ENCODE measurements at regions not wholly inside any gene's neighbourhood (a gene's known extent, or its start where the extent isn't known, plus 50 kb on each side); places are given as distances from the start of the nearest gene placed in this dataset.

- no peak for DNase-seq (ENCODE audit: extremely low read depth in 1 of 2, low read depth in 1 of 2)
Observed at GRCh38 chr2:111659361-111660333, 224.3 kb downstream of the ANAPC1 start.

- no peak for DNase-seq (ENCODE audit: extremely low read depth in 1 of 2, low read depth in 1 of 2)
Observed at GRCh38 chr2:111660811-111661210, 223.2 kb downstream of the ANAPC1 start.

DNA sequence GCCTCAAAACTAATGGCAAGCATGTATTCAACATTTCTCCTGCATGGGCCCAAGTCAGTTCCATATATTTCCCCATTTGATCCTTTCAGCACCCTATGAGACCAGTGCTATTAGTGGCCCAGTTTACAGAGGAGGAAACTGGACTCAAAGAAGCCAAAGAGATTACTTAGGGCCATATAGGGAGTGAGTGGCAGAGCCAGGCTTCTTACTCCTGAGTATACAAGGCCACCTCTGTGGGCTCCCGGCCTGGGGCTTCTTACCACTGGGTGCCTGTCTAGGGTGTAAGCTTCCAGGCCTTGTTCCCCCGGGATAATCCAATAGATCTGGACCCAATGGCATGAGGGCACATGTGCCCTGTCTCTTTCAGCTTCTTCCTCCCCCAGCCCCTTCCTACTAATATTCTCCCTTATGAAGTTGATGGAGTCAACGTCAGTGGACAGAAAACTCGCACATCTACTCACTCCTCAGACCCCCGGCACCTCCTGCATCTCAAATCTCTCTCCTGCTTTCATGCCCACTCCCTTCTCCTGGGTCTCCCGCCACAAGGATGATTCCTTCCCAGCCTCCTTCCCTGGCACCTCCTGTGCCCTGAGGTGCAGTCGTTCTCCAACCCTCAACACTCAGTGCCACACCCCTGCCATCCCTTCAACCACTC lies 222.6 kb downstream of the ANAPC1 start:
- DNase-seq (ENCODE audit: extremely low read depth in 1 of 2, low read depth in 1 of 2), result no peak

DNA sequence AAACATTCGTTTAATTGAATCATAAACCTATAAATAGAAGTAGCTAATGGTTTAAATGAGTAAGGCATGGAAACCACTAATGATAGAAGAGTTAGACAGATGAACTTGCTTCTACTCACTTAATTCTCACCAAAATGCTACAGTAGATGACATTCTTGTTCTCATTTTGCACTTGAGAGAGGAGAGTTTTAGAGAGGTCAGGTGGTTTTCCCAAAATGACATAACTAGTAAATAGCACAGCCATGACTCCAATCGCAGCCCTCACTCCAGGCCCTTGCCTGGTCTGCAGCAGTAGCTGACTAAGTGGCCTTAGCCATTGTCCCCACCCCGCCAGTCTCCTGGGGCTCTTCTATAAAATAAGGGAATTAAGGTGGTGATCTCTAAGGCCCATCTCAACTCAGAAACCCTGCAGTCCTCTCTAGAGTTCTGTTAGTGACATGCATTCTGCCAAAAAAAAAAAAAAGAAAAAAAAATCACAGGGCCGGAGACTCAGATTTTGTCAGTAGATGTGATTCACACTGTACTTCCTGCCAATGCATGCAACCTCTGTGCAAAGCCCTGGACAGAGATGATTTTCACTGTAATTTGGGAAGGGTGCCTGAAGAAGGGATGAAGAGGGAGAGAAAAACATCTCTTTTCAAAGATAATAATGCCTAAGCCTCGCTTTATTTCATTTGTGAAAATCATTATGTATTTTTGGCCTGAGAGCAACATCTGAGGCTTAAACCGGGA lies 221.8 kb downstream of the ANAPC1 start:
- DNase-seq (ENCODE audit: extremely low read depth in 1 of 2, low read depth in 1 of 2), result no peak

GRCh38 chr2:111662771-111663470 lies 221.1 kb downstream of the ANAPC1 start:
- DNase-seq (ENCODE audit: extremely low read depth in 1 of 2, low read depth in 1 of 2), result peak; percentile 20 to 54

DNA sequence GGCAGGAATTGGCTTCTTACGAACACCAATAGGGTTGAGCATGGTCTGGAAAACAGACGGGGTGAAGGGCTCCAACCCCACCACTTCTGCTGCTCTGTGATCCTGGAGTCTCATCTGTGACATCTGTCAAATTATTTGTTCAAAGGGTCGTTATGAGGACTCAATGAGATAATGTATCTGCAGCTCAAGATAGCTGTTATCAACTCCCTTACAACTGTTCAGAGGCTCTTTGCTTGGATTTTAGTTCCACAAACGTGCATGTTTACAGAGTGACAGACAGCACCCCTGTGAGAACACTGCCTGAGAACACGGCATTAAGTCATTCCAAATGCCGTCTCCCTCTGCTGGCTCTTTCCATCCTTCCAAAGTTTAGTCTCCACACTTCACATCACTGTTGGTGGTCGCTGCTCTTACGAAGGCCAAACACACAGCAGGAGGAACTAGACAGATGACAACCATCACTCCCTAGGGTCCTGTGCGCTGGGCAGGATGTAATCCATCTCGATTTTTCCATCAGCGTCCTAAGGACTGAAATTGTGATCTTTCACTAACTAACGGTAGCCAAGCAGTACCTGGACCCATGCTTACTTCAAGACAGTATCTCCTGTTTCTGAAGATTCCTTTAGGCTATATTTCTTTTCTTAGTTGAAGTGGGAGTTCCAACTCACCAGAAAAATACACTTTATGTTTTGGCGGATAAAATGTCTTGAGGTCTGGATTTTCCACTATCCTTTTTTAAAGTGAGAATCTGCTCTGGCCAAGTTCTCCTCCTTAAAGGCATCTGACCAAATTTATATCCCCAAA lies 220.3 kb downstream of the ANAPC1 start:
- no peak for DNase-seq (ENCODE audit: extremely low read depth in 1 of 2, low read depth in 1 of 2)

DNA sequence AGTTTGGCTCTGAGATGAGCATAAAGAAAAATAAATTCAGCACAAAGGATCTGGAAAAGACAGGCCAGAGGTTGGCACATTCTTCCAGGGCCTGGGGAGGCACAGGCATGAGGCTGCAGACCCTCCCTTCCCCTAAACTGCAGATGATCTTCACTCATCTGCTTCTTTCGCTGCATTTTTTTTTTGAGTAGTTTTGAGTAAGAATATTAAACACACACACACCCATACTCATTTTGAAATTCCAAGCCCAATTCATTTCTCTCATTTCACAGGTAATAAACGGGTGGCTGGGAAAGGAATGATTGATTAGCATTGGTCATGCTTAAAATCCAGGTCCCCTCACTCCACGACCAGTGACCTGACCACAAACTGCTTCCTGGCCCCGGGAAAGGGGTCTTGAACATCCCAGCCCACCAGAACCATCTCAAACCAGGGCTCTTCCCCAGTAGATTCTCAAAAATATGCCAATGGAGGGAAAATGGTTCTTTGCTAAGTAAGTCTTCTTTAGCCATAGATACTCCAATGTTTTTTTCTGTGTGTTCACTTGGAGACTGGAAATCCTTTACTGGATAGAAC lies 219.6 kb downstream of the ANAPC1 start:
- DNase-seq (ENCODE audit: extremely low read depth in 1 of 2, low read depth in 1 of 2), result no peak

DNA sequence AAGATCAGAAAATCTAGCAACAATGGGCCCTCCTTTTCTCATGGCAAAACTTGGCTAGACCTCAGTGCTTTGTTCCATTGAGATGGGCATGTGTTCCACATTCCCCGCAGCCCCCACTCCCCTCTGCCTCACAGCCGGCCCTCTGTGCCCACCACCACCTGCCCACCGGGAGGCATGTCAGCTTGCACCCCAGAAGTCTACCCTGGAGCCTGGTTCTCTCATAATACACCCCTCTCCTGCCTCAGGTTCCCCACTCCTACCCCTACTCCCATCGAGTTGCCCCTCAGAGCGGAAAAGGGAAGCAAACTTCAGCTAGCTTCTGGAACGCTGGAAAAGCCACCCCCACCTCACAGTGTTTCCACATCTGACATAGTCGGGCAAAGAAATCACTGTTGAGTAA lies 219.0 kb downstream of the ANAPC1 start:
- DNase-seq (ENCODE audit: extremely low read depth in 1 of 2, low read depth in 1 of 2), result no peak

- DNase-seq (ENCODE audit: extremely low read depth in 1 of 2, low read depth in 1 of 2), result no peak
Observed at GRCh38 chr2:111665551-111666116, 218.4 kb downstream of the ANAPC1 start.

DNA sequence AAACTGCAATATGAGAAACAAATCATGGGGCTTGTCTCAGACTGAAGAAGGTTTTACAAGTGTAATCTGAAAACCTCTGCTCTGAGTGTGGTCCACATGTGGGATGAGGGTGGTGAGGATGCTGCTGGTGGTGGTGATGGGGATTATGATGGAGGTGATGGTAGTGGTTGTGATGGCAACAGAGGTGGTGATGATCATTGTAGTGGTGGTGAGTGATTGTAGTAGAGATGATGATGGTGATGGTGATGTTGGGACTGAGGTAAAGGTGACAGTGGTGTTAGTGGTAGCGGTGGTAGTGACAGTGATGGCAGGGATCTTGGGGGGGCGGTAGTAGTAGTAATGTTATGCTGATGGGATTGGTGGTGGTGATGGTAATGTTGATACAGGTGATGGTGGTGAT lies 217.8 kb downstream of the ANAPC1 start:
- DNase-seq (ENCODE audit: extremely low read depth in 1 of 2, low read depth in 1 of 2), result no peak

GRCh38 chr2:111667001-111667400 lies 217.0 kb downstream of the ANAPC1 start:
- DNase-seq (ENCODE audit: extremely low read depth in 1 of 2, low read depth in 1 of 2), result no peak

- no peak for DNase-seq (ENCODE audit: extremely low read depth in 1 of 2, low read depth in 1 of 2)
Observed at GRCh38 chr2:111667542-111668273, 216.3 kb downstream of the ANAPC1 start.

DNA sequence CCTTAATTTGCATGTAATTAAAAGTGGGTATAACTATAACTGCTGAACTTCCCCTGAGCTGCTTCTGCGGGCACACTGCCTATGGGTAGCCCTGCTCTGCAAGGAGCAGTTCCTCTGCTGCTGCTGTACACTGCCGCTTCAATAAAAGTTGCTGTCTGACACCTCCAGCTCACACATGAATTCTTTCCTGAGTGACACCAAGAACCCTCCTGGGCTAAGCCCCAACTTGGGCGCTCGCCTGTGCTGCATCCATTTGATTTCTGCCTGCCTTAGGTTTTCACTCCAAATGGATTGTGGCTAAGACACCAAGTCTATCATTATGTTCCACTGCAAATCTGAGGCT lies 215.7 kb downstream of the ANAPC1 start:
- DNase-seq (ENCODE audit: extremely low read depth in 1 of 2, low read depth in 1 of 2), result no peak

DNA sequence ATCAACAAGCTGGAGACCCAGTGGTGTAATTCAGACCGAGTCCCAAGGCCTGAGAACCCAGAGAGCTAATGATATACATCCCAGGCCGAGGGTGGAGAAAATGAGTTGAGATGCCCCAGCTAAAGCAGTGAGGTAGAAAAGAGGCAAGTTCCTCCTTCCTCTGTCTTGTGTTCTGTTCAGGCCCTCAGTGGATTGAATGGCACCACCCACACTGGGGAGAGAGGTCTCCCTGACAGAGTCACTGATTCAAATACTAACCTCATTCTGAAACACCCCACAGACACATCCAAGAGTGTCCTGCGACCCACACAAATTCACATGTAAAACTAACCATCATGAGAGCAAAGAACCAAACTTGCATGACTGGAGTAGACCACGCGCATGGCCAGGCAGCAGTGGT lies 215.3 kb downstream of the ANAPC1 start:
- no peak for DNase-seq (ENCODE audit: extremely low read depth in 1 of 2, low read depth in 1 of 2)

- no peak for DNase-seq (ENCODE audit: extremely low read depth in 1 of 2, low read depth in 1 of 2)
Observed at GRCh38 chr2:111669928-111670695, 213.9 kb downstream of the ANAPC1 start.

DNA sequence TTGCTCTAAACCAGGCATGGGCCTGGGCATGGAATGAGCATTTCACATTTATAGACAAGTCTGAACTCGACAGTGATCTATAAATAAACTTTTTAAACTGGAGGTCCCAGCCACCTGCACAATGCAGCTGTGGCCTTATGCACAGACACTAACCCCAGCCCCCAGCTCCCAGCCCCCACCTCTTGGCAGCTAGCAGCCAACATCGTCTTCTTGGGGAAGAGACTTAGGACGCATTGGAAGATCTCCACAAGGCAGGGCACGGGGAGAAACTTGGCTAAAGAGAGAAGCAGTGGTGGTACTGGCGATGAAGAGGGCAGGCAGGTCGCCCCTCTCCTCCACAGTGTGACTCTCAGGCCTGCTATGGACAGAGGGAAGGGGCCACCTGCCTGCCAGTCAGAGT lies 213.2 kb downstream of the ANAPC1 start:
- DNase-seq (ENCODE audit: extremely low read depth in 1 of 2, low read depth in 1 of 2), result no peak

- no peak for DNase-seq (ENCODE audit: extremely low read depth in 1 of 2, low read depth in 1 of 2)
Observed at GRCh38 chr2:111671426-111672150, 212.4 kb downstream of the ANAPC1 start.

Measured in stimulated activated CD8-positive, alpha-beta memory T cell treated with anti-CD3 and anti-CD28 coated beads, Interleukin-7, amount 100 ng/mL, for 48 hours (primary cell).